GM23338 (cell line): ENCODE measurements at regions not wholly inside any gene's neighbourhood (a gene's known extent, or its start where the extent isn't known, plus 50 kb on each side); places are given as distances from the start of the nearest gene placed in this dataset.

Experiments used
- CREB1 ChIP-seq: fragments of 250-450 bp; sonication (Bioruptor Pico); IDR thresholded peaks from 2 replicates; pipeline ENCODE4 v1.5.0; 2020; ENCODE audit warnings: low read depth, mild to moderate bottlenecking, moderate library complexity
- EZH2 ChIP-seq: fragments of 200-600 bp; sonication (generic); IDR thresholded peaks from one replicate; pipeline ENCODE4 v1.8.0; 2017; ENCODE audit warnings: antibody characterized with exemption, mild to moderate bottlenecking, low read depth; ENCODE audit not compliant: unreplicated experiment
- EZH2phosphoT487 ChIP-seq: fragments of 200-600 bp; sonication (generic); IDR thresholded peaks from one replicate; pipeline ENCODE4 v1.8.1; 2018; ENCODE audit warnings: antibody characterized with exemption; ENCODE audit not compliant: unreplicated experiment
- NANOG ChIP-seq: IDR thresholded peaks from 2 replicates; pipeline ENCODE4 v1.6.1; 2016; ENCODE audit warnings: antibody characterized with exemption, borderline replicate concordance
- POLR2AphosphoS5 ChIP-seq: IDR thresholded peaks from 2 replicates; pipeline ENCODE4 v1.6.1; 2016; ENCODE audit warnings: antibody characterized with exemption, low read depth
- REST ChIP-seq: IDR thresholded peaks from one replicate; pipeline ENCODE4 v1.6.1; 2018; ENCODE audit warnings: antibody characterized with exemption; ENCODE audit not compliant: unreplicated experiment
- ZNF331 ChIP-seq: fragments of 250-450 bp; sonication (Bioruptor Pico); IDR thresholded peaks from 2 replicates; pipeline ENCODE4 v1.5.0; 2020; ENCODE audit warnings: low read depth, mild to moderate bottlenecking, moderate library complexity
- TF ChIP-seq, protein P1 (sequence below), 2 experiments: fragments of 200-600 bp in 1 of 2; sonication (generic) in 1 of 2; conservative IDR thresholded peaks; 2 replicates each; pipeline versions ENCODE4 v1.5.1 to v1.6.1; 2016 to 2017; ENCODE audit warnings: antibody characterized with exemption in 2 of 2, low read depth in 2 of 2, mild to moderate bottlenecking in 2 of 2, moderate library complexity in 1 of 2

DNA sequence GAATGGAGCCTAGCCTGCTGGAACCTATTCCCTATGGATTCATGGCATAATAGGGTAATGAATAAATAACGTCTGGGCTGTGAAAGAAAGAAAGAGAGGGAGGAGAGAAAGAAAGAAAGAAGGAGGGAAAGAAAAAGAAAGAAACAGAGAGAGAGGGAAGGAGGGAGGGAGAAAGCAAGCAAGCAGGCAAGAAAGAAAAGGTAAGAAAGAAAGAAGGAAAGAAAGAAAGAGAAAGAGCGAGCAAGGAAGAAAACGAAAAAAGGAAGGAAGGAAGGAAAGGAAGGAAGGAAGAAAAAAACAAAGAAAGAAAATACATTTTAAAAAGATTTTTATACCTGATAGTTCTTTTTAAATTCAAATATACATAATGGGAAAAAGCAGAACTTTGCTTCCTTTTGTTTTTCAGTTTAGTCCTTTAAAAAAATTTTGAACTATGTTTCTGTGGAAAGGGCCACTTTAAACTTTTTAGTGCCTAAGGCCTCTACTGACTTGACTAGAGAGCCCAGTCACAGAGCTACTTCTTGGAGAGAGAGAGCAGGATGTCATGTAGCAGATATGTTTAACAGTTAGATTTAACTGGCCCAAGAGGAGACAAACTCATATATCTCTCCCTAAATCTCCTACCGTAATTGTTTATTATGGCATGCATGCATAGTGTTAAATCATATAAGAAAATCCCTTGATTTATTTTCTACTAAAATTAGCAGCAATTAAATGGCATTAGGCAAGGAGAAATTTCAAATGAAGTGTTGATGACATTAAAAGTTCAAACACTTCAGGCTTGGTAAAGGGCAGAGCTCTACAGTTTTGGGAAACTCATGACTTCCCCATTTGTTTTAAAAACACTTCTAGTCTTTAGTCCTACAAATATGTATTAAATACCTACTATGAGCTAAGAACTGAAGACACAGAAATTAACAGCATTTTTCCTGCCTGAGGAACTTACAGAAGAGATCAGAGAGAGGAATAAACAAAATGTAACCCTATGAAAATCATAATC is 305.5 kb downstream of the BCAT1 start:
- TF ChIP-seq EZH2 (no peak), POLR2AphosphoS5 (no peak), NANOG (no peak), REST (no peak), ZNF331 (CRISPR knock-in tag) (no peak), CREB1 (CRISPR knock-in tag) (no peak), EZH2phosphoT487 (no peak)
- TF ChIP-seq, protein P1, sequence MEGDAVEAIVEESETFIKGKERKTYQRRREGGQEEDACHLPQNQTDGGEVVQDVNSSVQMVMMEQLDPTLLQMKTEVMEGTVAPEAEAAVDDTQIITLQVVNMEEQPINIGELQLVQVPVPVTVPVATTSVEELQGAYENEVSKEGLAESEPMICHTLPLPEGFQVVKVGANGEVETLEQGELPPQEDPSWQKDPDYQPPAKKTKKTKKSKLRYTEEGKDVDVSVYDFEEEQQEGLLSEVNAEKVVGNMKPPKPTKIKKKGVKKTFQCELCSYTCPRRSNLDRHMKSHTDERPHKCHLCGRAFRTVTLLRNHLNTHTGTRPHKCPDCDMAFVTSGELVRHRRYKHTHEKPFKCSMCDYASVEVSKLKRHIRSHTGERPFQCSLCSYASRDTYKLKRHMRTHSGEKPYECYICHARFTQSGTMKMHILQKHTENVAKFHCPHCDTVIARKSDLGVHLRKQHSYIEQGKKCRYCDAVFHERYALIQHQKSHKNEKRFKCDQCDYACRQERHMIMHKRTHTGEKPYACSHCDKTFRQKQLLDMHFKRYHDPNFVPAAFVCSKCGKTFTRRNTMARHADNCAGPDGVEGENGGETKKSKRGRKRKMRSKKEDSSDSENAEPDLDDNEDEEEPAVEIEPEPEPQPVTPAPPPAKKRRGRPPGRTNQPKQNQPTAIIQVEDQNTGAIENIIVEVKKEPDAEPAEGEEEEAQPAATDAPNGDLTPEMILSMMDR (conservative IDR thresholded peaks at IDR 0.05; ENCODE audit: low read depth in 2 of 2) = no peak
